Stimulated activated CD4-positive, alpha-beta T cell treated with anti-CD3 and anti-CD28 coated beads, Interleukin-4, amount 100 ng/mL, for 48 hours (primary cell): ENCODE measurements at regions not wholly inside any gene's neighbourhood (a gene's known extent, or its start where the extent isn't known, plus 50 kb on each side); places are given as distances from the start of the nearest gene placed in this dataset.

Source experiments
- DNase-seq, 2 donors: peaks; one replicate each; pipeline ENCODE4 v3.0.0-alpha.2; 2020; ENCODE audit warnings: low read depth in 2 of 2

DNA sequence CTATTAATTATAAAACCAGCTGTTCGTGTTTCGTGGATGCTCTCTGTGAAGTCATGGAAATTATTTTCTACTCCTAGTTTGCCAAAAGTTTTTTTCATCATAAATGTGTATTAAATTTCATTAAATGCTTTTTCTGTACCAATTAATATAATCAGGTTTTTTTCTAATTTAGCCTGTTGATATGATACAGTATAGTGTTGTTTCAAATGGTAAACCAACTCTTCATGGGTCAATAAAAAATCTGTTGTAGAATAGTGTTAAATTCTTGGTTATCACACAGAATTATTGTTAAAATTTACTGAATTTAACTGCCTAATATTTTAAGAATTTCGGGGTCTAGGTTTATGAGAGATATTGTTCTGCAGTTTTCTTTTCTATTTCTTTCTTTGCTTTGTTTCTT is 505.9 kb upstream of the MANEA start:
- DNase-seq, result no peak

DNA sequence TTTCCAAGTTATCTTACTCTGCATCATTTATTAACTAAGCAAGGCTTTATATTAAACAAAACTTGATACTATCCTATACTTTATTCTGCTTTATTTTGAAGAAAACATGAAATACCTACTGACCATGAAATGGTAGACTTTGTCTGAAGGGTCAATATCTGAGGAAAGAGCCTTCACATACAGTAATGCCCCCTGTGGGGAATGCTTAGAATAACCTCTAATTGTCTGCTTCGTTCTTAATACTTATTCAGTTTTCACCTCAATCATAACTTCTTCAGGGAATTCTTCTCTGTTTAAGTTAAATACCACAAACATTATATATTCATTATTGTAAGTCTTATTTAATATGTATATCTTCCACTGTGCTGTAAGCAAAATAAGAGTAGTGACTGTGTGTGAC is 498.9 kb upstream of the MANEA start:
- DNase-seq, result no peak

- no peak for DNase-seq
Measured at GRCh38 chr6:95081231-95081630, 496.1 kb upstream of the MANEA start.

GRCh38 chr6:95081949-95082348 is 495.4 kb upstream of the MANEA start:
- no peak for DNase-seq

DNA sequence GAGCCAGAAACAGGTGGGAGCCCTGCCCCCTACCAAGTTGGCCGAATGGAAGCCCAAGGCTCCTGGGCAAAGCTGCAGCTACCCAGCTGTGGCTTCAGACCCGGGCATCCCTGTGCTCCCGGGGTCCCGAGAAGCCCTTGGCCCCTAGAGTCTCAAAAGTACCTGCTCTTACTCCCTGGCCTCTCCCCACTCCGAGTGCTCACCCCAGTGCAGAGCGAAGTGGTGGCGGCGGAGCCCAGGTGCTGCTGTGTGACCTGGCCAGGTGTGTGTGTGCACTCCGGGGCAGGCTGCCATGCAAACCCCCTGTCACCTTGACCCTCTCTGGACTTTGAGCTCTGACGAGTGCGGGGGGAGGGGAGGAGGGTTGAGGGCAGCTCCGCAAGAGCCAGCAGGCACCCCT is 493.8 kb upstream of the MANEA start:
- DNase-seq, result no peak

GRCh38 chr6:95084867-95085266 is 492.5 kb upstream of the MANEA start:
- DNase-seq, result no peak

DNA sequence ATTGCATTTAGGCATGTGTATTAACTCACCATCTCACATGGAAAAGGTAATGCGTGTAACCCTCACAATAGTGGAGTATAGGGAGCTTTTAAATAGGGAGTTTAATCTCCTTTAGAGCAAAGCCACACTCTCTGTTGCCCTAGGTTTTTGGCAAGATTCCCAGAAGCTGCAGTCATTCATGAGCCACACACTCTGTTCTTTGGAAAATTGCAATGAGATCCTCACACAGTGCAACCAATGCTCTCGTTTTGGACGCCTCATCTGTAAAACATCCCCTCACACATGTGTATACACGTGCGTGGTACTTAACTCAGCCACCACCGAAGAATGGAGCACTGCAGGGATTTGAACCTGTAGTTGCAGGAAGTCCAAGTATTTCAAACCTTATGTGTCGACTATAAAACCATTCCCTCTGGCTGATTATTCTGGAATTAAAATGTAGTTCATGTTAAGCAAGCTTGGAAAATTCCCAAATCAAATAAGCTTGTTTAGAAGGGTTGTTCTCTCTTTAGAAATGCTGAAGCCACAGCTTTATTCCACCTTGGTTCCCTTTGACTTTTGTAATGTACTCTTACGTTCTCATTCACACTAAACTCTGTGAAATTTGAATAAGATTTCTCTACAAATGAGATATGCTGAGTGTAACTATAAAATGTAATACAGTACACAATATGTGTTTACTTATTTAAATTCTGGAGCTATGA is 489.8 kb upstream of the MANEA start:
- DNase-seq, result no peak

DNA sequence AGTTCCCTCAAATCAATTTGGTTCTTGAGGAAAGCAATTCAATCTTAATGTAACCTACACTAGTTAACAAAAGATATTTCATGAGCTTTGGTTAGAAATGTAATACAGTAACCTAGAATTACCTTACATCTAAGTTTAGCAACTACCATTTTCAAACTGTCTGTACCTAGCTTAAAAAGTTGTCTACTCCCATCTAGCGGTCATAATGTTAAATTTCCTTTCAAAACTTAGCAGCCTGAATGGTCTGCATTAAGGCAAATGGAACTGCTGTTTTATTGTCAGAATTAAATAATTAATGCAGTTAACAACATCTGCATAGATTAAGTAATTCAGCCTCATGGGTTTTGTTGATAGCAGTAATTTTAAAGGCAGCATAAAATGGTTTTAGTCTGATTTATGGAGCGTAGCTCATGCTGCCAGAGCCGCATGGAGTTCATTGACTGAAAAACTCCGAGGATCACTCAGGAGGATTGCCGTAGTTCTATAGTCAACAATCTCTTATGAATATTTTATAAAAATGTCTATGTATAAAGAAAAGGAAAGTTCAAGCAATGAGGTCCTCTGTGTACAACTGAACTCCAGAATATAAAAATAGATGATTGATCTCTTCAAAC is 485.4 kb upstream of the MANEA start:
- no peak for DNase-seq

- no peak for DNase-seq
Measured at GRCh38 chr6:95093154-95093553, 484.2 kb upstream of the MANEA start.

DNA sequence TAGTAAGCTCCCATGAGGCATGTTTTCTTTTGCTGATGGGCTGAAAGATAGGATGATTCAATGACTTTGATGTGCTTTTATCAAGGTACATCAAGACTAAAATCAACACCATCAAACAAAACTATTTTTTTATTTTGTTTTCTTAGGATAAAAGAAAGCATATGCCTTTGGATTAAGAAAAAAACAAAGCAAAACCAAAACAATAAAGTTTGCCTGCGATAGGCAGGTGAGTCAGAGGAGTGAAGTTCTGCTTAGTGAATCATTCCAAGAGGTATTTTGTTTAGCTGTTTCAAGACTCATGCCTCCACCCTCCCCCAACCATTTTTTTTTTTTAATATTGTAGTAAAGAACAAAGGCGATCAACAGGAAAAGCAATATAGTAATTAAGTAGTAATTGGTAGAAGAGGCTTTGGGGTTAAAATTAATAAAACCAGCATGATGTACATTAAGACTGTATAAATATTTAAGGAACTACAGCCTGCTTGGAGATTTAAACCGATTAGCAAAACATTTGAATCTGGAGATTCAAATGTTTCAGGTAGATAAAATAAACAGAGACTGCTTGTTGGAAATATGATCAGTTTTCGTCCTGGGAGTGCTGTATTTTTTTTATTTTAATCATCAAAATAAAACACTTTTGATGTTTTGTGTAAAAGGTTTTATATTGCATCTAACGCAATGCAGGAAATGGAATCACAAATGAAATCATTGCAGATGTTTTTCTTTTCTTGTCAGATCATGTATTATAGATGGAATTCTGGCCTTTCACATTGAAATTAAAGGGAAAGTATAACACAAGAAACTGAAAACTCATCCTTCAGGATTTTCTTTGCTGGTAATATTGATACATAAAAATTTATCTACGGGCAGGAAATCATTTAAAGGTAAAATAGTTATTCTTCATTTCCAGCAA is 482.3 kb upstream of the MANEA start:
- no peak for DNase-seq

DNA sequence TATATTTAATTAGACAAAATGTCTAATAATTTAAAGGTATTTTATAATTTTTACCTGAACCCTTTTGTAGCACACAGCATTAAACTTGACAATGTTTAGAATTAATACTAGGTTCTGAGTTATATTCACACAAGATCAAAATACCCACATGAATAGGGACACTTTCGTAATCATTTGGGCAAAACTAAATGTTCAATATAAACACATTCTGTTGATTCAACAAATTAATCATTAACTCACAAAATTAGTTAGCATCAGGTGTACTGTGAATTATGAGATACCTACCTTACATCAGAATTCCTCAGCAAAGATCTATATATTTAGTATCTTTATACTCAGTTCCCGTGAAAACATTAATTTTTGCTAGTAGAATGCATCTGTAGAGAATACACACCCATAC is 481.5 kb upstream of the MANEA start:
- DNase-seq, result no peak

- no peak for DNase-seq
Measured at GRCh38 chr6:95099410-95099809, 477.9 kb upstream of the MANEA start.

- no peak for DNase-seq
Measured at GRCh38 chr6:95109212-95109611, 468.1 kb upstream of the MANEA start.

DNA sequence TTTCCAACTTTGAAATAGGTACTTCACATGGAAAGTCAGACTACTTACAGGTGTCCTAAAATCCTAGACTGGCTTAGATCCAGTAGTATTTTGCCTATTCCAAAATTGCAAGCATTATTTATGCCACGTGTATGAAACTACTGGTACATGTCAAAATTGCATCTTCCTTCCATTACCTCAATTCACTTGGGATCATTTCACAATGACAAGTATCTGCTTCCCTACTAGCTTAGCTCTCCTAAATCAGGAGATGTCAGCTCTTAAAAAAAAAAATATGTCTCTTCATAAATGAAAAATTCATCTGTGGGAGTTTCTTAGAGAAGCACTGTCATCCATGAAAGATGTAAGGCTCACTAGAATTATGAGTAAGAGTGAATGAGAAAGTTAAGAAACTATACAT is 466.6 kb upstream of the MANEA start:
- DNase-seq, result no peak

DNA sequence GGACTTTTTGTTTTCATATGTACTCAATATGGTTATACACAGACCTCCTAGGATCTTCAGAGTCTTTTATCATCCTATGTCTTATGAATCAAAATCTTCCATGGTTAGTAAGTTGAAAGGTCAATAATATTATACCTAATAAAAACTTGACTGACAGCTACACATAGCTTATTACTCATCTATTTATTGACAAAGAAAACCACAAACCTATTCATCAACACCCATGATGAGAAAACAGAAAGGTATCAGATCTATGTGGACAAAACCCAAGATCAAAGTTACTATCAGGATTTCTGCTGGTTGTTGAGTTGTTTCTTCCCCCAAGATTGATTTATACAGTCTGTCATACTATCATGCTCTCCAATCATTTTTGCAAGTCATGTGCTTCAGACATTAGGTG is 460.1 kb upstream of the MANEA start:
- no peak for DNase-seq

- no peak for DNase-seq
Measured at GRCh38 chr6:95119927-95120326, 457.4 kb upstream of the MANEA start.

DNA sequence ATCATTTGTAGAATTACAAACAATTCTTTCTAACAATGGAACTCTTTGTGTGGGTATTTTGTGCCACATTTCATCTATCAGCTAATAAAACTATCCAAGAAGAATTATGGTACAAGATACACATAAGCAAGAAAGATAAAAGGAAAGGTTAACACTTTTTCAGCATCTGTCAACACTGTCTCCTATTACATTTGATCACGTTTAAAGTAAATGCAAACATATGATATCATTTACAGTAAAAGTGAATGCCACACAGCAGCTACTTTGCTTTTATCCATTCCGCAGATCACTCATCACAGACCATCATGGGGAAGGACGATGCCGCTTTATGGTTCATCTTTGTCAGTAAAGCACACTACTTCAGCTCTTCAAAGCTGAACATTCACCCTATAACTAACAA is 456.4 kb upstream of the MANEA start:
- DNase-seq, result no peak

DNA sequence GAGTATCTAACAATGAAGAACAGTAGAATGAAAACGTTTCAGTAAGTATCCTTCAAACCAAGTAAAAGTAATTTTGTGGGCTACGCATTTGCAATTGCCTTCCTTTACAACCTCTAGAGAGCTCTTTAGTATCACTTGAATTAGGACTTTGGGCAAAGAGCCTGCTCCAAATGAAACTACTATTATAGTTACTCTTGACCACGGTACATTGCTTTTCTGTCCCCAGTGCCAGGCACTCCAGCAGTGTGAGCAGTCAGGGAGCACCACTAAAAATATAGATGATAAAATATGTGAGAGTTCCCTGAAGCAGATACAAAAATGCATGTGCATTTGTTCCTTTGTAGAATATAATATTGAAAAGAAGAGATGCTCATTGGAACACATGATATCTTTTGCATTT is 450.1 kb upstream of the MANEA start:
- no peak for DNase-seq

DNA sequence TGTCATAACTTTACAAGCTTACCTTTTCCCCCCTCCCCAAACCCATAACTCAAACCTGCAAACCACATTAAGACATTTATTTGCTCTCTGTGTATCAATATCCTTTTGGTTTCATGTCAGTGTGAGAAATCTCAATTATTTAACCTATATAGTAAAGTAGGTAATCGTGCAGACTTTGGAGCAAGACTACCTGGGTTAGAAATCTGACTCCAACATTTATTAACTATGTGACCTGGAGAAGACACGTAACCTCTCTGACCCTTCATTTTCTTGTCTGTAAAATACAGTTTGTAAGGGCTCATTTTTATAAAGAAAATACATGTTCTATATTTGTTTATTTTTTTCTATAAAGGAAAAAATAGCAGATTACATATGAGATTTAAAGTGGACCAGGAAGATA is 448.9 kb upstream of the MANEA start:
- no peak for DNase-seq

DNA sequence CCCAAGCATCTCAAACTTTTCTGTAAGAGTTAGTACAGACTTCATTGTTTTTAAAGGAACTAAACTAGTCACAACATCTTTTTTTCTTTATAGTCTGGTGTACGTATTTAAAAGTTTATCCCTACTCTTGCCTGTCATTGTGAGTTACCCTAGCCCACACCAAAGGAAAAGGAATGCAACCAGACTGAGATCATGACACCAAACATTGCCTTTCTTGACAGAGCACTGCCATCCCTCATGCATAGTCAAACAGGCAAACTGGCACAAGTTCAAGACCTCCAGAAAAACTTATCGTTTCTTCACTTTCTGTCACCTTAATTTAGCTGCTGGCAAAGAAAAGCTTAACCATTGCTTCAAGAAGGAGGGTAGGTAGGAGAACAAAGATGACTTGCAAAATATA is 448.4 kb upstream of the MANEA start:
- no peak for DNase-seq

DNA sequence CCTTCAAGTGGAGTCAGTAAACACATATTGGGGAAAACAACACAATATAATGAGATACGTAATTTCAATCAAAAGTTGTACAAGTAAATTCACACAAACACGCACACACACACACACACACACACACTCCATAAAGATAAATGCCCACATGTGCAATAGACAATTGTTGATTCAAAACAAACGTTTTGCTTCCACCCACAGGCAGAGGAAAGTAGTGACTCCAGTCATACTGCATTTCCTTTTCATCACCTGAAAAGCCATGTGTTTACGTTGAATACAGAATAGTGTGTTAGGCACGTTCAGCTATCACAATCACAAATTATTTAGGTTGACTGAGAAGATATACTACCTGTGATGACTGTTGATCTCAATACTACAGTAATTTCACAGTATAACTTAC is 443.8 kb upstream of the MANEA start:
- DNase-seq, result no peak

DNA sequence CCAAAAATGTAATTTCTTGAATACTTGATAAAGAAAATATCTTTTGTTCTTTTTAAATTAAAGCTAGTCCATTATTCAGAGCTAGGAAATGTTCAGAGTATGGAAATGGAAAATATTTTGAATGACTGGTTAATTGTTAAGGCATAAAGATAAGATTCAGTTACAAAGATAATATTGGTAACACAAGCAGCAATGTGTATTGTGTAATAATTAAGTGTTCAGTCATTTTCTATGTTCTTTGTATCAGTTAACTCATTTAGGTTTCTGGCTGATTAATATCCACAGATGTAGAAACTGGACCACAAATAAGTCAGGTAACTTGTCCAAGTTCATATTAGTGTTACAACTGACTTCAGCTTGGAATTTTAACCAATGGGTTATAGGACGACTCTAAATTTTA is 442.2 kb upstream of the MANEA start:
- no peak for DNase-seq

- DNase-seq, result no peak
Measured at GRCh38 chr6:95142101-95142500, 435.2 kb upstream of the MANEA start.
